OCI-LY7 (cell line): ENCODE measurements at regions not wholly inside any gene's neighbourhood (a gene's known extent, or its start where the extent isn't known, plus 50 kb on each side); places are given as distances from the start of the nearest gene placed in this dataset.
A peak's percentile ranks its signal among the peaks of the same experiment; 100 is the strongest.

ENCODE experiments used
- CTCF ChIP-seq: fragments of 200-600 bp; sonication (generic); conservative IDR thresholded peaks from 2 replicates; pipeline ENCODE4 v1.5.1; 2014; ENCODE audit warnings: mild to moderate bottlenecking, antibody characterized with exemption, low read length, moderate library complexity, mixed read lengths
- EZH2phosphoT487 ChIP-seq: fragments of 200-600 bp; sonication (generic); IDR thresholded peaks from 2 replicates; pipeline ENCODE4 v1.6.1; 2018; ENCODE audit warnings: low read depth, borderline replicate concordance, mild to moderate bottlenecking, mixed run types, antibody characterized with exemption, low read length, moderate library complexity, mixed read lengths

DNA sequence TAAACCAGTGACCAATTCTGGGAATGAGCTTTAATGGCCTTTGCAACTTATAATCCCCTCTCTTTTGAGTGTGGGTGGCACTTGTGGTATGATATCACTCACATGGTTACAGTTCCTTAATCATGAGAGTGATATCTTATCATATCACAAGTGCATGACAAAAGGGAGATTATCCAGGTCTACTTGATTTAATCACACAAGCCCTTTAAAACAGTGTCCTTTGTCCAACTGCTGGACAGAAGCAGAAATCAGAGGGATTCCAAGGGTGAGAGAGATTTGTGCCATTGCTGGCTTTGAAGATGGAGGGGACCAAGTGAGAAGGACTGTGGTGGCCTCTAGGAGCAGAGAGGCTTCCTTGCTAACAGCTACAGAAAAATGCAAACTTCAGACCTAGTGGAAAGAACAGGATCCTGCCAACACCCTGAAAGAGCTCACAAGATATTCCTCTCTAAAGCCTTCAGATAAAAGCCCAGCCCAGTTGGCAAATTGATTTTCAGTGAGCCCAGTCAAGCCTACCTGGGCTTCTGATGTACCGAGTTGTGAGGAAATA is 279.0 kb upstream of the TLE4 start:
- TF ChIP-seq CTCF (0 out of 2 replicates have a peak, but pooled peaks have one; percentile 24), EZH2phosphoT487 (no peak)
